ENCODE measurements at regions not wholly inside any gene's neighbourhood (a gene's known extent, or its start where the extent isn't known, plus 50 kb on each side); places are given as distances from the start of the nearest gene placed in this dataset.
A peak's percentile ranks its signal among the peaks of the same experiment; 100 is the strongest.

GRCh38 chr6:33967966-33968724 lies 164.3 kb upstream of the MLN start:
- TF ChIP-seq CTCF (IDR thresholded peaks at IDR 0.05; ENCODE audit: low read depth, low read length), result peak; percentile 25
- in situ Hi-C loops (cut with HindIII; ENCODE audit: low sequenced_read_pairs), result no loop called here
- no peak overlapping the region for H3K4me3 ChIP-seq (ENCODE audit: low read depth, low read length)
- no peak for DNase-seq (ENCODE audit: low read depth, low spot score)

- DNase-seq (ENCODE audit: low read depth, low spot score), result no peak
- TF ChIP-seq CTCF (IDR thresholded peaks at IDR 0.05; ENCODE audit: low read depth, low read length), result no peak
- in situ Hi-C loops (cut with HindIII; ENCODE audit: low sequenced_read_pairs), result no loop called here
- H3K4me3 ChIP-seq (ENCODE audit: low read depth, low read length), result no peak overlapping the region
These were observed 163.5 kb upstream of the MLN start for GRCh38 chr6:33967265-33967767.

- no peak for TF ChIP-seq CTCF (IDR thresholded peaks at IDR 0.05; ENCODE audit: low read depth, low read length)
- in situ Hi-C loops (cut with HindIII; ENCODE audit: low sequenced_read_pairs), result no loop called here
- no peak for DNase-seq (ENCODE audit: low read depth, low spot score)
- H3K4me3 ChIP-seq (ENCODE audit: low read depth, low read length), result no peak overlapping the region
These were observed 162.7 kb upstream of the MLN start for GRCh38 chr6:33966536-33966935.

- no peak for TF ChIP-seq CTCF (IDR thresholded peaks at IDR 0.05; ENCODE audit: low read depth, low read length)
- DNase-seq (ENCODE audit: low read depth, low spot score), result no peak
- no peak overlapping the region for H3K4me3 ChIP-seq (ENCODE audit: low read depth, low read length)
- in situ Hi-C loops (cut with HindIII; ENCODE audit: low sequenced_read_pairs), result no loop called here
These were observed 162.0 kb upstream of the MLN start for GRCh38 chr6:33965766-33966165.

- in situ Hi-C loops (cut with HindIII; ENCODE audit: low sequenced_read_pairs), result no loop called here
- no peak for TF ChIP-seq CTCF (IDR thresholded peaks at IDR 0.05; ENCODE audit: low read depth, low read length)
These were observed 160.6 kb upstream of the MLN start for GRCh38 chr6:33964387-33964786.

GRCh38 chr6:33963136-33963750 lies 159.4 kb upstream of the MLN start:
- TF ChIP-seq CTCF (IDR thresholded peaks at IDR 0.05; ENCODE audit: low read depth, low read length), result no peak
- DNase-seq (ENCODE audit: low read depth, low spot score), result no peak
- no peak overlapping the region for H3K4me3 ChIP-seq (ENCODE audit: low read depth, low read length)
- in situ Hi-C loops (cut with HindIII; ENCODE audit: low sequenced_read_pairs), result no loop called here

More at GRCh38 chr6:33964387-33964786, 160.6 kb upstream of the MLN start:
- DNase-seq (ENCODE audit: low read depth, low spot score), result no peak
- H3K4me3 ChIP-seq (ENCODE audit: low read depth, low read length), result no peak overlapping the region
